GM10266 (cell line): ENCODE measurements at regions not wholly inside any gene's neighbourhood (a gene's known extent, or its start where the extent isn't known, plus 50 kb on each side); places are given as distances from the start of the nearest gene placed in this dataset.

ENCODE experiments used
- DNase-seq: peaks from one replicate; pipeline ENCODE4 v3.0.0; 2012; ENCODE audit errors: extremely low spot score
- CTCF ChIP-seq: IDR thresholded peaks from 2 replicates; pipeline ENCODE4 v1.5.1; 2012; ENCODE audit warnings: mild to moderate bottlenecking, low read depth; ENCODE audit not compliant: control insufficient read depth, insufficient read depth; ENCODE audit errors: missing control alignments

- TF ChIP-seq CTCF = no peak
- DNase-seq = no peak
Measured at GRCh38 chr3:126266850-126267168, 86.4 kb upstream of the ALDH1L1 start.

GRCh38 chr3:126266291-126266840 lies 86.0 kb upstream of the ALDH1L1 start:
- DNase-seq = no peak
- TF ChIP-seq CTCF = no peak

GRCh38 chr3:126264952-126265351 lies 84.6 kb upstream of the ALDH1L1 start:
- no peak for TF ChIP-seq CTCF
- no peak for DNase-seq

- no peak for DNase-seq
- no peak for TF ChIP-seq CTCF
Measured at GRCh38 chr3:126264381-126264780, 84.0 kb upstream of the ALDH1L1 start.

GRCh38 chr3:126263971-126264370 lies 83.6 kb upstream of the ALDH1L1 start:
- no peak for DNase-seq
- TF ChIP-seq CTCF = no peak

- TF ChIP-seq CTCF = no peak
- no peak for DNase-seq
Measured at GRCh38 chr3:126263539-126263938, 83.2 kb upstream of the ALDH1L1 start.

GRCh38 chr3:126262227-126262626 lies 81.8 kb upstream of the ALDH1L1 start:
- no peak for TF ChIP-seq CTCF
- DNase-seq = no peak
